DOHH2 (cell line): ENCODE measurements at regions not wholly inside any gene's neighbourhood (a gene's known extent, or its start where the extent isn't known, plus 50 kb on each side); places are given as distances from the start of the nearest gene placed in this dataset.

Source experiments
- H3F3A ChIP-seq: fragments of 200-600 bp; sonication (generic), shearing (Covaris generic); 2 replicates; pipeline ENCODE4 v1.6.0; 2016; ENCODE audit warnings: antibody characterized with exemption, mild to moderate bottlenecking; ENCODE audit not compliant: control insufficient read depth, insufficient read depth
- H3K27ac ChIP-seq: fragments of 200-600 bp; sonication (generic); 2 replicates; pipeline ENCODE4 v1.5.1; 2014; ENCODE audit warnings: low read depth, mild to moderate bottlenecking, low read length, moderate library complexity
- H3K27me3 ChIP-seq: fragments of 200-600 bp; sonication (generic); 2 replicates; pipeline ENCODE4 v1.6.1; 2014; ENCODE audit warnings: mild to moderate bottlenecking, low read length, mixed read lengths; ENCODE audit not compliant: control insufficient read depth
- H3K36me3 ChIP-seq: fragments of 200-600 bp; sonication (generic); 2 replicates; pipeline ENCODE4 v1.6.1; 2014; ENCODE audit warnings: mild to moderate bottlenecking, low read length, moderate library complexity, mixed read lengths; ENCODE audit not compliant: control insufficient read depth
- H3K4me1 ChIP-seq: fragments of 200-600 bp; sonication (generic); 2 replicates; pipeline ENCODE4 v1.6.1; 2014; ENCODE audit warnings: mild to moderate bottlenecking, low read length, mixed read lengths; ENCODE audit not compliant: control insufficient read depth
- H3K4me2 ChIP-seq: fragments of 200-600 bp; sonication (generic); 2 replicates; pipeline ENCODE4 v1.6.0; 2014; ENCODE audit warnings: mild to moderate bottlenecking, low read length, moderate library complexity
- H3K4me3 ChIP-seq: fragments of 200-600 bp; sonication (generic); 2 replicates; pipeline ENCODE4 v1.5.1; 2014; ENCODE audit warnings: mild to moderate bottlenecking, low read length, mixed read lengths
- H3K79me2 ChIP-seq: fragments of 200-600 bp; sonication (generic); 2 replicates; pipeline ENCODE4 v1.6.1; 2014; ENCODE audit warnings: mild to moderate bottlenecking, low read length, mixed read lengths; ENCODE audit not compliant: control insufficient read depth
- H3K9me2 ChIP-seq: fragments of 200-600 bp; sonication (generic); replicated peaks from 2 replicates; pipeline ENCODE4 v1.6.1; 2014; ENCODE audit warnings: mild to moderate bottlenecking, low read length, mixed read lengths; ENCODE audit not compliant: control insufficient read depth
- H3K9me3 ChIP-seq: fragments of 200-600 bp; sonication (generic); 2 replicates; pipeline ENCODE4 v1.6.1; 2014; ENCODE audit warnings: antibody characterized with exemption, low read length, mixed read lengths; ENCODE audit not compliant: control insufficient read depth, insufficient read depth
- H4K20me1 ChIP-seq: fragments of 200-600 bp; sonication (generic); 2 replicates; pipeline ENCODE4 v1.6.0; 2014; ENCODE audit warnings: low read depth, mild to moderate bottlenecking, antibody characterized with exemption, low read length, moderate library complexity; ENCODE audit not compliant: control insufficient read depth, insufficient read depth
- EZH2phosphoT487 ChIP-seq: fragments of 200-600 bp; sonication (generic); IDR thresholded peaks from 2 replicates; pipeline ENCODE4 v1.6.1; 2017; ENCODE audit warnings: borderline replicate concordance, mild to moderate bottlenecking, antibody characterized with exemption, low read length, moderate library complexity, mixed read lengths
- TF ChIP-seq, protein P1 (sequence below): fragments of 200-600 bp; sonication (generic); IDR thresholded peaks from one replicate; pipeline ENCODE4 v1.5.1; 2014; ENCODE audit warnings: antibody characterized with exemption, mild to moderate bottlenecking, low read depth, low read length; ENCODE audit not compliant: poor library complexity, severe bottlenecking

DNA sequence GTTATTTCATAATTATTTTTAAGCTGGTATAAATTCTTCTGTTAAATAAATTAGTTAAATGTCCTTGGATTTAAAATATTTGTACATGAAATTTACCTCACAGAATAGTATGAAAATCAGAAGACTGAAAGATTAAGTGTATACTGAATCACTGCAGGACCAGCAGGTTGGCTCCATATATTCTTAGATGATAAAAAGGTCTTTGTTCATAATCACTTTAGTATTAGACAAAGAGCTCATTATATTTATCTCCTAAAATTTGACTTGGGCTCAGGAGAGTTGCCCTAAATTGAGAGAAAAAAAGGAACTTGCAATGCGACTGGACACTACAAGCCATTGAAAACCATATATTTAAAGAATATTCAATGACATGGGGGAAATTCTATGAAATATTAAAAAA lies 766.4 kb upstream of the CITED2 start:
- Histone ChIP-seq H3F3A (no peaks in the 10 kb centered on the region), H3K27me3 (no peaks in the 10 kb centered on the region), H3K4me2 (no peak overlapping the region)

DNA sequence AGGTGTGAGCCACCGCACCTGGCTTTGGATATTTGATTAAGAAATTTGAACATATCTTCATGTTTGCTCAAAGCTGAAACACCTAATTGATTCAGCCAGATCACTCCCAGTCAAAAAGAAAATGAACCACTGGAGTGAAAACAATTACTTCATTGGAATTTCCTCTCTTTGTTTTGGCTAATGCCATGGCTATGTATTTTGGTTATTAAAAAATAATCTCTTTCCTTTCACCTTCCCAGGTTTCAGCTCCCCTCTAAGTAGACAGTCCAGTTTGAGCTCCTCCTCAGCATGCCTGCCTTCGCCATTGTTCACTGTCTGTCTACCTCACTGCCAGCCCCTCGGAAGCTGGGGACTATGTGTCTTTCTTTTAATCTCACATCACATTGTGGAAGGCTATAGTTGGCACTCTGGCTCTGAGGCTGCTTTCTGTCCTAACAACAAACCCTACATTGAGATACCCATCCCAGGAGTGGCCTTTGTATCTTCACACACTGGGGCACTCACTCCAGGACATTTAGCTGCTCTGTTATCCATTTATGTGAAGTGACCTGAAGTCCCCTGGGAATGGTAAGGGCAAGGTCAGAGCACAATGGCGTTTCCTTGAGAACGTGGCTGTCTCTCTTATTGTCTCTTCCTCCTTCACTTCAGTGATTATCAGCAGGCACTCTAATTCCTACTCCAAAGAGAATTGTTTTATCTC lies 764.0 kb upstream of the CITED2 start:
- TF ChIP-seq EZH2phosphoT487: no peak
- TF ChIP-seq, protein P1, sequence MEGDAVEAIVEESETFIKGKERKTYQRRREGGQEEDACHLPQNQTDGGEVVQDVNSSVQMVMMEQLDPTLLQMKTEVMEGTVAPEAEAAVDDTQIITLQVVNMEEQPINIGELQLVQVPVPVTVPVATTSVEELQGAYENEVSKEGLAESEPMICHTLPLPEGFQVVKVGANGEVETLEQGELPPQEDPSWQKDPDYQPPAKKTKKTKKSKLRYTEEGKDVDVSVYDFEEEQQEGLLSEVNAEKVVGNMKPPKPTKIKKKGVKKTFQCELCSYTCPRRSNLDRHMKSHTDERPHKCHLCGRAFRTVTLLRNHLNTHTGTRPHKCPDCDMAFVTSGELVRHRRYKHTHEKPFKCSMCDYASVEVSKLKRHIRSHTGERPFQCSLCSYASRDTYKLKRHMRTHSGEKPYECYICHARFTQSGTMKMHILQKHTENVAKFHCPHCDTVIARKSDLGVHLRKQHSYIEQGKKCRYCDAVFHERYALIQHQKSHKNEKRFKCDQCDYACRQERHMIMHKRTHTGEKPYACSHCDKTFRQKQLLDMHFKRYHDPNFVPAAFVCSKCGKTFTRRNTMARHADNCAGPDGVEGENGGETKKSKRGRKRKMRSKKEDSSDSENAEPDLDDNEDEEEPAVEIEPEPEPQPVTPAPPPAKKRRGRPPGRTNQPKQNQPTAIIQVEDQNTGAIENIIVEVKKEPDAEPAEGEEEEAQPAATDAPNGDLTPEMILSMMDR: no peak
- H3K4me1 ChIP-seq: no peaks in the 10 kb centered on the region
- no peaks in the 10 kb centered on the region for H3K79me2 ChIP-seq
- no peaks in the 10 kb centered on the region for H3K27me3 ChIP-seq
- H3K36me3 ChIP-seq: no peaks in the 10 kb centered on the region
- no peaks in the 10 kb centered on the region for H3K9me3 ChIP-seq
- H3K4me3 ChIP-seq: no peak overlapping the region
- H3K9me2 ChIP-seq: no peaks in the 10 kb centered on the region
- H4K20me1 ChIP-seq: no peaks in the 10 kb centered on the region
- no peak overlapping the region for H3K27ac ChIP-seq
- H3K4me2 ChIP-seq: no peak overlapping the region
- no peaks in the 10 kb centered on the region for H3F3A ChIP-seq

More for the DNA sequence above, 766.4 kb upstream of the CITED2 start:
- TF ChIP-seq EZH2phosphoT487: no peak
- TF ChIP-seq, protein P1: no peak
- Histone ChIP-seq H3K9me2 (no peaks in the 10 kb centered on the region), H3K4me1 (no peaks in the 10 kb centered on the region), H3K79me2 (no peaks in the 10 kb centered on the region), H3K27ac (no peak overlapping the region), H3K9me3 (no peaks in the 10 kb centered on the region), H3K36me3 (no peaks in the 10 kb centered on the region), H4K20me1 (no peaks in the 10 kb centered on the region), H3K4me3 (no peak overlapping the region)

DNA sequence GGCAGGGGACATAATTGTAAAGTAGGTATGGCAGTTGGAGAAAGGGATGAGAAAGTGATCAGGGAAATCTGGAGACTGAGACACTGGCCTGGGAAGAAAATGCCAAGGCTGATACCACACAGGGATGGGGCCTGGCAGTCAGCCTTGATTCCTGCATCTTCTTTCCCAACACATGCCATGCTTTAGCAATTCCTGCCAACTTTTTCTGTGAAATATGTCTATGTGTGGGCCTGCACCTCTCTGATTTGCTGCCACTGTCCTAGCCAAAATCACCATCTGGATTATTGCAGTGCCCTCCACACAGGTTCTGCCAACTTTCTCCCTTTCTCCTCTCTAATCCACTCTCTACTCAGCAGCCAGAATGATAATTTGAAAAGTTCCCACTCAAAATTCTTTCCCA lies 759.8 kb upstream of the CITED2 start:
- H3K9me2 ChIP-seq: no peaks in the 10 kb centered on the region
- no peaks in the 10 kb centered on the region for H4K20me1 ChIP-seq
- H3K27me3 ChIP-seq: no peaks in the 10 kb centered on the region
- H3K4me2 ChIP-seq: no peak overlapping the region
- H3K36me3 ChIP-seq: no peaks in the 10 kb centered on the region
- no peak overlapping the region for H3K4me3 ChIP-seq
- no peaks in the 10 kb centered on the region for H3K79me2 ChIP-seq
- no peaks in the 10 kb centered on the region for H3F3A ChIP-seq
- H3K4me1 ChIP-seq: no peaks in the 10 kb centered on the region
- H3K9me3 ChIP-seq: peaks cover under 1% of the 10 kb centered on the region; the same call in 1 of the 2 replicates
- TF ChIP-seq, protein P1: no peak
- no peak for TF ChIP-seq EZH2phosphoT487
- H3K27ac ChIP-seq: no peak overlapping the region
